HTR-8/SVneo (cell line): ENCODE measurements at regions not wholly inside any gene's neighbourhood (a gene's known extent, or its start where the extent isn't known, plus 50 kb on each side); places are given as distances from the start of the nearest gene placed in this dataset.
"Not testable (repeated sequence)": the region's sequence is repeated elsewhere in the genome, so short reads cannot be mapped to it uniquely, and the experiment has no call there.

ENCODE experiments used
- DNase-seq: peaks from one replicate; pipeline ENCODE4 v3.0.0; 2011; ENCODE audit warnings: low spot score, mixed read lengths; ENCODE audit not compliant: insufficient read length
- FAIRE-seq: peaks from 2 replicates; lab custom pipeline; 2011; peaks lifted over from hg19 to GRCh38; lab: Jason Lieb, UNC

GRCh38 chr1:223998676-223999455 lies 115.0 kb upstream of the FBXO28 start:
- not testable (repeated sequence) for DNase-seq, FAIRE-seq

- not testable (repeated sequence) for DNase-seq, FAIRE-seq
These were observed 117.5 kb upstream of the FBXO28 start for GRCh38 chr1:223996376-223996775.

- DNase-seq (peak; percentile 87), FAIRE-seq (peak; percentile 9)
These were observed 121.3 kb upstream of the FBXO28 start for GRCh38 chr1:223992456-223993246.

- not testable (repeated sequence) for DNase-seq, FAIRE-seq
These were observed 122.5 kb upstream of the FBXO28 start for GRCh38 chr1:223991297-223991857.

- FAIRE-seq, DNase-seq: not testable (repeated sequence)
These were observed 116.2 kb upstream of the TP53BP2 start for GRCh38 chr1:223961985-223962384.

- DNase-seq, FAIRE-seq: not testable (repeated sequence)
These were observed 107.1 kb upstream of the TP53BP2 start for GRCh38 chr1:223952801-223953200.

GRCh38 chr1:223951551-223951950 lies 105.8 kb upstream of the TP53BP2 start:
- DNase-seq, FAIRE-seq: not testable (repeated sequence)

- FAIRE-seq, DNase-seq: not testable (repeated sequence)
These were observed 104.2 kb upstream of the TP53BP2 start for GRCh38 chr1:223949944-223950343.

GRCh38 chr1:223948041-223948440 lies 102.3 kb upstream of the TP53BP2 start:
- not testable (repeated sequence) for DNase-seq, FAIRE-seq

GRCh38 chr1:223936592-223936991 lies 90.8 kb upstream of the TP53BP2 start:
- FAIRE-seq, DNase-seq: not testable (repeated sequence)

- FAIRE-seq, DNase-seq: not testable (repeated sequence)
These were observed 85.7 kb upstream of the TP53BP2 start for GRCh38 chr1:223931476-223931875.

GRCh38 chr1:223920805-223921204 lies 75.1 kb upstream of the TP53BP2 start:
- not testable (repeated sequence) for DNase-seq, FAIRE-seq

GRCh38 chr1:223915476-223915875 lies 69.7 kb upstream of the TP53BP2 start:
- DNase-seq, FAIRE-seq: not testable (repeated sequence)

GRCh38 chr1:223913715-223914114 lies 68.0 kb upstream of the TP53BP2 start:
- not testable (repeated sequence) for FAIRE-seq

GRCh38 chr1:223907943-223908587 lies 62.3 kb upstream of the TP53BP2 start:
- not testable (repeated sequence) for DNase-seq, FAIRE-seq

More at GRCh38 chr1:223913715-223914114, 68.0 kb upstream of the TP53BP2 start:
- DNase-seq: not testable (repeated sequence)

GRCh38 chr1:223903221-223903620 lies 57.5 kb upstream of the TP53BP2 start:
- FAIRE-seq, DNase-seq: not testable (repeated sequence)

GRCh38 chr1:223899775-223900174 lies 54.0 kb upstream of the TP53BP2 start:
- not testable (repeated sequence) for FAIRE-seq, DNase-seq

GRCh38 chr1:223897097-223897496 lies 51.4 kb upstream of the TP53BP2 start:
- not testable (repeated sequence) for DNase-seq, FAIRE-seq

GRCh38 chr1:223895950-223896349 lies 50.2 kb upstream of the TP53BP2 start:
- DNase-seq, FAIRE-seq: not testable (repeated sequence)
